ENCODE measurements at regions not wholly inside any gene's neighbourhood (a gene's known extent, or its start where the extent isn't known, plus 50 kb on each side); places are given as distances from the start of the nearest gene placed in this dataset.
"Not testable (repeated sequence)": the region's sequence is repeated elsewhere in the genome, so short reads cannot be mapped to it uniquely, and the experiment has no call there.

DNA sequence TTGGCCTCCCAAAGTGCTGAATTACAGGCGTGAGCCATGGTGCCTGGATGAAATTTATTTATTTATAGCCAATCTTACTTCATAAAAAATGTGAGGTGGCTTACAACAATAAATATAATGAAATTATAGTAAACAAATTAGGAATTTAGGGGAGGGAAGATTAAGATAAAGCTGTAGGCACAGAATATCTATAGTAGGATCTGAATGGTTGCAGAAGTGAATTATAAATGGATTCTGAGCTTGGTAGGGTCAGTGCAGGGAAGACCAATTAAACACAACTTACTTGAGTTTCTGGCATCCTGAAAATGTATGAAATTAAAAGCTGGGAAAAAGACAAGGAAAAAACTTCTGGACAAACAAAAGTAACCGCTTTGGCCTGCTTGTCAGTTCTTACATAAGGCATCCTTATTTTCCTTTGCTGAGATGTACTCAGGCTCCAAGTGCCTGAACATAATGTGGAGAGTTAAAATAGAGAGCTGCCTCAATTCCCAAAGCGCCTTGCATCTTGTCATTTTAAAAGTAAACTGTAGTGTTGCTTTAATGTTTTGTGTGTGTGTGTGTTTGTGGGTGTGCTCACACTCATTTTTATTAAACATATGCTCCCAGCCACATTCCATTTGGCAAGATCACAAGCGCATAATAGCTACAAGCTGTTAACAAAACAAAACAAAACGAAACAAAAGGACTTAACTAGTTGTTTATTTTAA lies 247.3 kb downstream of the S1PR1 start:
- no peak for DNase-seq (ENCODE audit: low spot score)
- H3K27ac ChIP-seq = no peak overlapping the region
- TF ChIP-seq CTCF (IDR thresholded peaks at IDR 0.05) = no peak
- H3K4me1 ChIP-seq = no peaks in the 10 kb centered on the region
- no peaks in the 10 kb centered on the region for H3K36me3 ChIP-seq
- H3K9me3 ChIP-seq = no peaks in the 10 kb centered on the region
- H3K4me3 ChIP-seq = no peak overlapping the region
- H3K27me3 ChIP-seq = no peaks in the 10 kb centered on the region

DNA sequence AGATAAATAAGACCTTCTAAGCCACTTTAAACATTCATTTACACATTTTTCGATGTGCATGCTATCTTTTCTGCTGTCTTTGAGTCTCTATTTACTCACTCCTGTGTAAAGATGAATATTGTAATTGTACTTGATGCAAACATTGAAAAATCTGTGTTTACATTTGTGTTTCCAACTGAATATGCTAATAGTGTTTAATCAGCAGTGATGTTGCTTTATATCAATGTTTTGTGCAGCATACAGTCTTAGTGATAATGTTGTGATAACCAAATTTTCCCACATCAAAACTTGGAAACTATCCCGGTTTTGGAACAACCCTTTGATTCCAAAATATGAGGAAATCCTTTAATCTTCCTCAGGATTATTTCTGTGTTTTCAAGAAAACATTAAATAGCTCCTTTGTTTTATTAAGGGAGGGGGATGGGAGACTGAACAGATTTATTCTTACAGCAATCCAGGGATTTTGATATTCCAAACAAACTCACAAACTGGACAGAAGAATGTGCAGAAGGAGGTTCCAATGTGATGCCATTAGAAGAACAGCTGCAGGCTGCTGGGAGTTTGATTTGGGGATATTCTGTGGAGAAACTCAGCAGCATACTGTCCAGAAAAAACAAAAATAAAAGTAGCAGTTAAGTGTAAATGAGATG lies 248.0 kb downstream of the S1PR1 start:
- Histone ChIP-seq H3K36me3 (no peaks in the 10 kb centered on the region), H3K4me3 (no peak overlapping the region), H3K27me3 (no peaks in the 10 kb centered on the region), H3K9me3 (peaks cover 0 to 5% of the 10 kb centered on the region in 2 donors), H3K4me1 (no peaks in the 10 kb centered on the region), H3K27ac (no peak overlapping the region)
- TF ChIP-seq CTCF (IDR thresholded peaks at IDR 0.05) = no peak
- DNase-seq (ENCODE audit: low spot score) = no peak

GRCh38 chr1:101485712-101486111 lies 248.9 kb downstream of the S1PR1 start:
- no peaks in the 10 kb centered on the region for H3K36me3 ChIP-seq
- no peak for TF ChIP-seq CTCF (IDR thresholded peaks at IDR 0.05)

DNA sequence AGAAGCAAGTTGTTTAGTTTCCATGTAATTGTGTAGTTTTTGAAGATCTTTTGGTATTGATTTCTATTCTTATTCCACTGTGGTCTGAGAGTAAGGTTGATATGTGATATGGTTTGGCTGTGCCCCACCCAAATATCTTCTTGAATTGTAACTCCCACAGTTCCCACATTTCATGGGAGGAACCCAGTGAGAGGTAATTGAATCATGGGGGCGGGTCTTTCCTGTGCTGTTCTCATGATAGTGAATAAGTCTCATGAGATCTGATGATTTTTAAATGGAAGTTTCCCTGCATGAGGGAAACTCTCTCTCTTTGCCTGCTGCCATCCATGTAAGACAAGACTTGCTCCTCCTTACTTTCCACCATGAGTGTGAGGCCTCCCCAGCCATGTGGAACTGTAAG lies 255.3 kb downstream of the S1PR1 start:
- not testable (repeated sequence) for H3K27me3 ChIP-seq; H3K9me3 ChIP-seq; DNase-seq (ENCODE audit: low spot score); H3K36me3 ChIP-seq; H3K4me1 ChIP-seq; H3K27ac ChIP-seq; H3K4me3 ChIP-seq

More at GRCh38 chr1:101485712-101486111, 248.9 kb downstream of the S1PR1 start:
- Histone ChIP-seq H3K4me1 (no peaks in the 10 kb centered on the region), H3K4me3 (no peak overlapping the region), H3K27ac (no peak overlapping the region), H3K27me3 (no peaks in the 10 kb centered on the region), H3K9me3 (peaks cover 0 to 8% of the 10 kb centered on the region in 2 donors)
- no peak for DNase-seq (ENCODE audit: low spot score)

DNA sequence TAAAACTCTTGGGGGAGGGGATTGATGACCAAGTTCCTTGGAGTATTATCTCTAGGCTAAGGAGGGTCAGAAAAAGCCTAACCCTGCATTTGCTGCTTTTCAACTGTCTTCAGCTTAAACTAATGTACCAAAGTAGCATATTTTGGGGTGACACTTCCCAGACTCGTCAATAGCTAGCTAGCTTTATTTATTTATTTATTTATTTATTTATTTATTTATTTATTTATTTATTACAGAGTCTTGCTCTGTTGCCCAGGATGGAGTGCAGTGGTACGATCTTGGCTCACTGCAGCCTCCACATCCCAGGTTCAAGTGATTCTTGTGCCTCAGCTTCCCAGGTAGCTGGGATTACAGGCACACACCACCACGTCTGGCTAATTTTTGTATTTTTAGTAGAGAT lies 257.1 kb downstream of the S1PR1 start:
- not testable (repeated sequence) for H3K36me3 ChIP-seq; DNase-seq (ENCODE audit: low spot score); H3K27ac ChIP-seq; H3K4me1 ChIP-seq; H3K9me3 ChIP-seq; H3K4me3 ChIP-seq; H3K27me3 ChIP-seq

GRCh38 chr1:101496109-101496508 lies 259.3 kb downstream of the S1PR1 start:
- no peak for DNase-seq (ENCODE audit: low spot score)
- Histone ChIP-seq H3K36me3 (no peaks in the 10 kb centered on the region), H3K27ac (no peak overlapping the region), H3K27me3 (peaks cover 0 to 3% of the 10 kb centered on the region in 2 donors), H3K4me3 (no peak overlapping the region), H3K4me1 (no peaks in the 10 kb centered on the region), H3K9me3 (no peaks in the 10 kb centered on the region)
- no peak for TF ChIP-seq CTCF (IDR thresholded peaks at IDR 0.05)
